ENCODE measurements at regions not wholly inside any gene's neighbourhood (a gene's known extent, or its start where the extent isn't known, plus 50 kb on each side); places are given as distances from the start of the nearest gene placed in this dataset.

DNA sequence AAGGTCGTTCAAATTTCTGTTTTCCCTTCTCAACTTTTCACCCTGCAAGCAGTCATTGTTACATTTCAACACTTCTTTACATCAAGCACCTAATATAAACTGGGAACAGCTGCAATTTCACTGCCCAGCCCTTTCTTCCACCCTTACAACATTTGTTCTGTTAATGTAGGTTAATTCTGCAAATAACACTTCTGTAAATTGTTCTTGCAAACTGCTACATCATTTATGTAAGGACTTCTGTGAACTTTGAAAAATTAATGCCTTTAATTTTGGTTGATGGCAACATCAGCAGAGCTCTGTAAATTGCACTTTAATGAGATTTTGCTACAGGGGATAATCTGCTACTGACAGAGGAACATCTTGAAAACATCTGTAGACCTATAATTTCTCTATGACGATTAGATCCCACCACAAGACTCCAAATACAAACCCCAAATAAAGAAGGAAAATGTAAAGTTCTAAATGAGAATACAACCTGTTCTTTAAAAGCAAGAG lies 93.5 kb downstream of the ZIC4 start:
- ATAC-seq = no peak
- 18 to 19% methylated on average over 2 of the region's 2 CpGs for WGBS, 2 donors (ENCODE audit: low coverage in 1 of 2)
- no peaks in the 10 kb centered on the region for H3K36me3 ChIP-seq

DNA sequence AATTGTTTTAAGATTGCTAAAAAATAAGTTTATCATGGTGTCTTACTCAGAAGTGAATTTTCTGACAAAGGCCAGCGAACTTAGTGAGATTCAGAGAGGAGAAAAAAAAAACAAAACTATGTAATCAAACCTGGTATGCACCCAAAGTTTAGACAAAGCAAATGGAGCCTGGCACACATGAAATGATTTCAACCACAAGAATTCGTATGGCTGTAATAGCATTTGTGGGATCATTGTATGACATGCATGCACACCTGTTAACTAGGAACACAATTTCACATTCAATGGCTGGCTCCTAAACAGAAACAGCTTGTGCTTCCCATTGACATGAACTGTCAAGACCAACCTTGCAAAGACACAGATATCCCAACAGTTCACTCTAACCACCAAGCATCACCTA lies 94.6 kb downstream of the ZIC4 start:
- Histone ChIP-seq H3K9me3 (no peaks in the 10 kb centered on the region), H3K4me3 (no peak overlapping the region), H3K4me1 (no peaks in the 10 kb centered on the region), H3K36me3 (no peaks in the 10 kb centered on the region), H3K27ac (no peak overlapping the region), H3K27me3 (no peaks in the 10 kb centered on the region)
- TF ChIP-seq POLR2A (IDR thresholded peaks at IDR 0.05) = no peak
- TF ChIP-seq POLR2AphosphoS5 (IDR thresholded peaks at IDR 0.05) = no peak
- no peak for TF ChIP-seq EP300 (IDR thresholded peaks at IDR 0.05)
- TF ChIP-seq, protein P1, sequence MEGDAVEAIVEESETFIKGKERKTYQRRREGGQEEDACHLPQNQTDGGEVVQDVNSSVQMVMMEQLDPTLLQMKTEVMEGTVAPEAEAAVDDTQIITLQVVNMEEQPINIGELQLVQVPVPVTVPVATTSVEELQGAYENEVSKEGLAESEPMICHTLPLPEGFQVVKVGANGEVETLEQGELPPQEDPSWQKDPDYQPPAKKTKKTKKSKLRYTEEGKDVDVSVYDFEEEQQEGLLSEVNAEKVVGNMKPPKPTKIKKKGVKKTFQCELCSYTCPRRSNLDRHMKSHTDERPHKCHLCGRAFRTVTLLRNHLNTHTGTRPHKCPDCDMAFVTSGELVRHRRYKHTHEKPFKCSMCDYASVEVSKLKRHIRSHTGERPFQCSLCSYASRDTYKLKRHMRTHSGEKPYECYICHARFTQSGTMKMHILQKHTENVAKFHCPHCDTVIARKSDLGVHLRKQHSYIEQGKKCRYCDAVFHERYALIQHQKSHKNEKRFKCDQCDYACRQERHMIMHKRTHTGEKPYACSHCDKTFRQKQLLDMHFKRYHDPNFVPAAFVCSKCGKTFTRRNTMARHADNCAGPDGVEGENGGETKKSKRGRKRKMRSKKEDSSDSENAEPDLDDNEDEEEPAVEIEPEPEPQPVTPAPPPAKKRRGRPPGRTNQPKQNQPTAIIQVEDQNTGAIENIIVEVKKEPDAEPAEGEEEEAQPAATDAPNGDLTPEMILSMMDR (IDR thresholded peaks at IDR 0.05) = no peak
- no peak for ATAC-seq
- WGBS, 2 donors (ENCODE audit: low coverage in 1 of 2) = 58 to 64% methylated on average over 2 of the region's 2 CpGs

More for the DNA sequence above, 93.5 kb downstream of the ZIC4 start:
- no peaks in the 10 kb centered on the region for H3K9me3 ChIP-seq
- no peaks in the 10 kb centered on the region for H3K4me1 ChIP-seq
- H3K27me3 ChIP-seq = no peaks in the 10 kb centered on the region
- no peak for TF ChIP-seq POLR2AphosphoS5 (IDR thresholded peaks at IDR 0.05)
- no peak for TF ChIP-seq POLR2A (IDR thresholded peaks at IDR 0.05)
- no peak for TF ChIP-seq EP300 (IDR thresholded peaks at IDR 0.05)
- TF ChIP-seq, protein P1 (IDR thresholded peaks at IDR 0.05) = no peak
- no peak overlapping the region for H3K27ac ChIP-seq
- no peak overlapping the region for H3K4me3 ChIP-seq

DNA sequence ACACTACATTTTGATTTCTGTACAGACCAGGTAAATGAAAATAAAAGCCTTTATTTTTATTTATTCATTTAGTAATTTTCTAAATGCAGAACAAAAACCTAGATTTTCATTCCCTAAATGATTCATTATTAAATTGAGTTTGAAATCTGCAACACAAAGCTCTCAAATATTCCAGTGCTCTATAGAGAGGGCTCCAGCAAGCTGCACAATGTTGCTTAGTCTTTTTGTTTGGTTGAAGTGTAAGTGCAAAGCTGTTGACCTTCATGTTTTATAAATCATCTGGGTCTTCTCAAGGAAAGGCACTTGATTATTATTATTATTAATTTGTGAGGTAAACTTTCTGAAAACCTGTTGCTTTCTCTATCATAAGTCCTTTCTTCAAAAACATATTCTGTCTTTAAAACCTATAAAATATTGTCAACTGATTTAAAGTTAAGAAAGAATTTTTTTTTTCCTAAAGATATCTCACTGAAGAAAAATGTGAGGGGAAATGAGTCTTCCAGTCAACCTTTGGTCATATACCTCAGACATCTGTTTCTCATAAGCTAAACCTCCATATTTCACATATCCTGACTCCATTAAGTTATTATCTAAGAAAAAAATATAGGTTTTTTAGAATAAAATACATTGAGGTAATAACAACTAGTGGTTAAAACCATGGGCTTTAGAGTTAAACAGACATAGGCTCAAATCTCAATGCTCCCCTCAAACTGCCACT lies 100.7 kb downstream of the ZIC4 start:
- H3K27ac ChIP-seq = no peak overlapping the region
- H3K4me1 ChIP-seq = no peaks in the 10 kb centered on the region
- H3K27me3 ChIP-seq = no peaks in the 10 kb centered on the region
- TF ChIP-seq, protein P1 (IDR thresholded peaks at IDR 0.05) = no peak
- TF ChIP-seq POLR2AphosphoS5 (IDR thresholded peaks at IDR 0.05) = no peak
- TF ChIP-seq POLR2A (IDR thresholded peaks at IDR 0.05) = no peak
- TF ChIP-seq EP300 (IDR thresholded peaks at IDR 0.05) = no peak
- H3K36me3 ChIP-seq = no peaks in the 10 kb centered on the region
- no peak overlapping the region for H3K4me3 ChIP-seq
- H3K9me3 ChIP-seq = no peaks in the 10 kb centered on the region
- no peak for ATAC-seq

DNA sequence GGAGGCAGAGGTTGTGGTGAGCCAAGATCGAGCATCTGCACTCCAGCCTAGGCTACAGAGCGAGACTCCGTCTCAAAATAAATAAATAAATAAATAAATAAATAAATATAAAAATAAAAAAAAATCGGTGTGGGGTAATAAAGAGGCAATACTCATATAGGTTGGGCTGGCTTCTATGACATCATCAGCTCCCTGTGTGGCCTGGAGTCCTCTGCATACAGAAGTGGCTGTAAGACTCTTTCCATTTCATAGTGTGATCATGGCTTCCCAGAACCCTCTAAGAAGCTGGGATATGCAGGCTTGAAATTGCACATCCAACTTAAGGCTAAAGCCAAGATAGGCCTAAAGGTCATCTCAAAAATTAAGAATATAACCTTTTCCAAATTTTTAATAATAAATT lies 101.6 kb downstream of the ZIC4 start:
- H3K27ac ChIP-seq = no peak overlapping the region
- 80 to 92% methylated on average over 1 to 3 of the region's 4 CpGs for WGBS, 2 donors (ENCODE audit: low coverage in 1 of 2)
- H3K36me3 ChIP-seq = no peaks in the 10 kb centered on the region
- TF ChIP-seq, protein P1 (IDR thresholded peaks at IDR 0.05) = no peak
- TF ChIP-seq POLR2AphosphoS5 (IDR thresholded peaks at IDR 0.05) (no peak), POLR2A (IDR thresholded peaks at IDR 0.05) (no peak), EP300 (IDR thresholded peaks at IDR 0.05) (no peak)
- no peak for ATAC-seq
- H3K9me3 ChIP-seq = no peaks in the 10 kb centered on the region
- no peak overlapping the region for H3K4me3 ChIP-seq
- H3K27me3 ChIP-seq = no peaks in the 10 kb centered on the region
- no peaks in the 10 kb centered on the region for H3K4me1 ChIP-seq

DNA sequence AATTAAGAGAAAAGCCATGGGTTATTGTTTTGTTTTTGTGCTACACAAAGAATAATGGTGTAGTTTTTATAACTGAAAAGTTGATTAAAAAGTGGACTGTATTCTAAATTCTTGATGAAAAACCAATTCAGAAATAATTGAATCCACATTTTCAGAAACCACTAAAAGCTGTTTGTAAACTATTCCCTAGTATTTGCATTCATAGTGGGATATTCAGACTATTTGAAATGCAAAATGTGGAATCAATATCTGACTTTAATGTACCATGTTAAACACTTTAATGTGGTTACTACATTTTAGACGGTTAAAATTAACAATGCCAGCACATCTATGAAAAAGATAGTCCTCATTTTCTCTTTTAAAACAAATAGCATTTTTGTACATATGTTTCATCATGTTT lies 104.6 kb downstream of the ZIC4 start:
- ATAC-seq = no peak

More for the DNA sequence above, 104.6 kb downstream of the ZIC4 start:
- Histone ChIP-seq H3K4me3 (no peak overlapping the region), H3K36me3 (no peaks in the 10 kb centered on the region), H3K27me3 (no peaks in the 10 kb centered on the region), H3K27ac (no peak overlapping the region), H3K9me3 (no peaks in the 10 kb centered on the region), H3K4me1 (peaks cover 0 to 10% (median 8%) of the 10 kb centered on the region in 3 donors)
- TF ChIP-seq, protein P1 (IDR thresholded peaks at IDR 0.05) = no peak
- TF ChIP-seq EP300 (IDR thresholded peaks at IDR 0.05) = no peak
- no peak for TF ChIP-seq POLR2AphosphoS5 (IDR thresholded peaks at IDR 0.05)
- TF ChIP-seq POLR2A (IDR thresholded peaks at IDR 0.05) = no peak
- WGBS, 2 donors (ENCODE audit: low coverage in 1 of 2) = 75 to 85% methylated on average over 1 of the region's 1 CpG

Measured in gastroesophageal sphincter (tissue), 4 donors.